A673 (cell line): ENCODE measurements at regions not wholly inside any gene's neighbourhood (a gene's known extent, or its start where the extent isn't known, plus 50 kb on each side); places are given as distances from the start of the nearest gene placed in this dataset.

Experiments
- BruUV-seq: library from RNA; stranded (reverse); fragments of 400-500 nt; replicated peaks from 2 replicates; lab custom pipeline; 2021; lab: Mats Ljungman, UMichigan
- CTCF ChIA-PET: fragments of 300-600 bp; sonication (Branson Sonifier 250); formaldehyde crosslinking; loops from one replicate; lab custom pipeline; 2022; ENCODE audit warnings: antibody characterized with exemption; lab: Charles Lee
- POLR2A ChIA-PET: fragments of 300-600 bp; sonication (Branson Sonifier 250); formaldehyde crosslinking; loops from one replicate; lab custom pipeline; 2022; ENCODE audit warnings: antibody characterized with exemption; ENCODE audit not compliant: low non-redundant PET; lab: Charles Lee
- DNase-seq: peaks from one replicate; pipeline ENCODE4 v3.0.0-alpha.2; 2015; ENCODE audit warnings: low spot score
- H3K27ac ChIP-seq: fragments of 200-600 bp; sonication (generic); 2 replicates; pipeline ENCODE4 v1.5.1; 2016; ENCODE audit warnings: mixed run types, low read depth, mild to moderate bottlenecking, mixed read lengths, antibody characterized with exemption, low read length; ENCODE audit not compliant: poor library complexity, severe bottlenecking
- H3K27me3 ChIP-seq: fragments of 200-600 bp; sonication (generic); replicated peaks from 2 replicates; pipeline ENCODE4 v1.6.1; 2017; ENCODE audit warnings: mixed run types, low read depth, mild to moderate bottlenecking, mixed read lengths, antibody characterized with exemption, low read length; ENCODE audit not compliant: insufficient read depth, poor library complexity
- H3K36me3 ChIP-seq: fragments of 200-600 bp; sonication (generic); 2 replicates; pipeline ENCODE4 v1.6.1; 2016; ENCODE audit warnings: mixed run types, mild to moderate bottlenecking, mixed read lengths, antibody characterized with exemption, low read length; ENCODE audit not compliant: insufficient read depth, poor library complexity, severe bottlenecking
- H3K4me1 ChIP-seq: fragments of 200-600 bp; sonication (generic); 2 replicates; pipeline ENCODE4 v1.6.1; 2017; ENCODE audit warnings: mixed run types, mild to moderate bottlenecking, mixed read lengths, antibody characterized with exemption, low read length; ENCODE audit not compliant: insufficient read depth, poor library complexity, severe bottlenecking
- H3K4me3 ChIP-seq: fragments of 200-600 bp; sonication (generic); 2 replicates; pipeline ENCODE4 v1.5.1; 2016; ENCODE audit warnings: low read depth, mixed run types, mild to moderate bottlenecking, mixed read lengths, low read length; ENCODE audit not compliant: poor library complexity, severe bottlenecking
- H3K9me3 ChIP-seq: fragments of 200-600 bp; sonication (generic); 2 replicates; pipeline ENCODE4 v1.6.1; 2016; ENCODE audit warnings: mixed run types, low read depth, mild to moderate bottlenecking, mixed read lengths, antibody characterized with exemption, low read length; ENCODE audit not compliant: poor library complexity, severe bottlenecking
- EZH2 ChIP-seq: fragments of 200-600 bp; sonication (generic); IDR thresholded peaks from 2 replicates; pipeline ENCODE4 v1.6.1; 2017; ENCODE audit warnings: borderline replicate concordance, low read depth, mild to moderate bottlenecking, mixed read lengths, antibody characterized with exemption, low read length; ENCODE audit not compliant: poor library complexity, severe bottlenecking
- intact Hi-C: fragments of 100-400 bp; cut with micrococcal nuclease; formaldehyde crosslinking; loops from one replicate; pipeline ENCODE4 v1.10.0; 2022; ENCODE audit not compliant: unreplicated experiment
- TF ChIP-seq, protein P1 (sequence below): fragments of 300-800, 200-600 bp; sonication (generic); conservative IDR thresholded peaks from 2 replicates; pipeline ENCODE4 v1.5.1; 2017; ENCODE audit warnings: low read depth, mild to moderate bottlenecking, antibody characterized with exemption, low read length, moderate library complexity, mixed read lengths

DNA sequence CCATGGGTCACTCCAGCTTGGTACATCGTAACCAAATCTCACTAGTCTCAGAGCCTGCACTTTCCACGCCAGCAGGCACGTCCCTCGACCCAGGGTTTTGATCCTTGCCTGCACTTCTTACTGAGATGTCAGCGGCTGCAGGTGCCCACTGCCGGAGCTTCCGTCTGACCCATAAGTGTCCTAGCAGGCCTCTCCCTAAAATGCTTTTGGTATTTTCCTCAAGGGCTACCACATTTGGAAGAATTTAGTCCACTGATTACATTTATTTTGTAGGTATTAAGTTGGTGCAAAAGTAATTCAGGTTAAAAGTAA is 175.0 kb upstream of the FBXO11 start:
- ChIA-PET CTCF (no interaction called here), POLR2A (no interaction called here)
- no peaks in the 10 kb centered on the region for H3K27me3 ChIP-seq
- intact Hi-C loops: no loop called here
- no peaks in the 10 kb centered on the region for H3K9me3 ChIP-seq
- BruUV-seq: no TSS peak
- H3K4me3 ChIP-seq: no peak overlapping the region
- H3K27ac ChIP-seq: no peak overlapping the region
- TF ChIP-seq EZH2: no peak
- TF ChIP-seq, protein P1, sequence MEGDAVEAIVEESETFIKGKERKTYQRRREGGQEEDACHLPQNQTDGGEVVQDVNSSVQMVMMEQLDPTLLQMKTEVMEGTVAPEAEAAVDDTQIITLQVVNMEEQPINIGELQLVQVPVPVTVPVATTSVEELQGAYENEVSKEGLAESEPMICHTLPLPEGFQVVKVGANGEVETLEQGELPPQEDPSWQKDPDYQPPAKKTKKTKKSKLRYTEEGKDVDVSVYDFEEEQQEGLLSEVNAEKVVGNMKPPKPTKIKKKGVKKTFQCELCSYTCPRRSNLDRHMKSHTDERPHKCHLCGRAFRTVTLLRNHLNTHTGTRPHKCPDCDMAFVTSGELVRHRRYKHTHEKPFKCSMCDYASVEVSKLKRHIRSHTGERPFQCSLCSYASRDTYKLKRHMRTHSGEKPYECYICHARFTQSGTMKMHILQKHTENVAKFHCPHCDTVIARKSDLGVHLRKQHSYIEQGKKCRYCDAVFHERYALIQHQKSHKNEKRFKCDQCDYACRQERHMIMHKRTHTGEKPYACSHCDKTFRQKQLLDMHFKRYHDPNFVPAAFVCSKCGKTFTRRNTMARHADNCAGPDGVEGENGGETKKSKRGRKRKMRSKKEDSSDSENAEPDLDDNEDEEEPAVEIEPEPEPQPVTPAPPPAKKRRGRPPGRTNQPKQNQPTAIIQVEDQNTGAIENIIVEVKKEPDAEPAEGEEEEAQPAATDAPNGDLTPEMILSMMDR: no peak
- no peak for DNase-seq
- no peaks in the 10 kb centered on the region for H3K4me1 ChIP-seq
- H3K36me3 ChIP-seq: no peaks in the 10 kb centered on the region

DNA sequence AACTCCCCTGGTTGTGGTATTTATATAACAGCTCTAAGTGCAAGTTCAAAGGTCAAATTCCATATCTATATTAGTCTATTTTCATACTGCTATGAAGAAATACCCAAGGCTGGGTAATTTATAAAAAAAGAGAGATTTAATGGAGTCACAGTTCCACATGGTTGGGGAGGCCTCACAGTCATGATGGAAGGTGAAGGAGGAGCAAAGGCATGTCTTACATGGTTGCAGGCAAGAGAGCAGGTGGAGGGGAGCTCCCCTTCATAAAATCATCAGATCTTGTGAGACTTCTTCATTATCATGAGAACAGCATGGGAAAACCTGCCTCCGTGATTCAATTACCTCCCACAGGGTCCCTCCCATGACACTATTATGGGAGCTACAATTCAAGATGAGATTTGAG is 179.6 kb upstream of the FBXO11 start:
- no peak for DNase-seq
- H3K4me3 ChIP-seq: no peak overlapping the region
- no peaks in the 10 kb centered on the region for H3K9me3 ChIP-seq
- no peak overlapping the region for H3K27ac ChIP-seq
- intact Hi-C loops: no loop called here
- ChIA-PET CTCF (no interaction called here), POLR2A (no interaction called here)
- H3K27me3 ChIP-seq: no peaks in the 10 kb centered on the region
- no peak for TF ChIP-seq EZH2
- TF ChIP-seq, protein P1: no peak
- H3K4me1 ChIP-seq: no peaks in the 10 kb centered on the region
- no peaks in the 10 kb centered on the region for H3K36me3 ChIP-seq
- BruUV-seq: no TSS peak

DNA sequence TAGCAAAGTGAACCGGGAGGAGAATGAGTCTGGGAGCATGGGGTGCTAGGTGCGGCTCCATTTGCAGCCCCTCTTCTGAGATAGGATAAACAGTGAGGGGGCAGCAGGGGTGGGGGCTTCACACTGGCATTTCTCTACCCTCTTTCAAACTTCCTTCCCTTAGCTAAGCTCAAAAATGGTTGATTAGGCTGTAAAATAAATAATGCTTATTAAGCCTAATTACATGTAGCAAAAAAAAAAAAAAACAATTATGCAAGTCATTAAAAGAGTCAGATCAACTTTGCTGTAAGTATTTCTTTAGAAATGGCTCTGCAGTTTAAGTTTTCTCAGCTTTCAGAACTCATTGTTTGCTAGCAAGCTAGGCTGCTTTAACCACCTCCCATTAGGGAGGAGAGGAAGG is 182.7 kb upstream of the FBXO11 start:
- ChIA-PET POLR2A (no interaction called here), CTCF (no interaction called here)
- TF ChIP-seq, protein P1: no peak
- TF ChIP-seq EZH2: no peak
- Histone ChIP-seq H3K36me3 (no peaks in the 10 kb centered on the region), H3K9me3 (no peaks in the 10 kb centered on the region), H3K27me3 (peaks cover 4% of the 10 kb centered on the region), H3K27ac (no peak overlapping the region), H3K4me3 (no peak overlapping the region), H3K4me1 (no peaks in the 10 kb centered on the region)
- BruUV-seq: no TSS peak
- intact Hi-C loops: no loop called here
- DNase-seq: no peak
